PC-3 (cell line): ENCODE measurements at regions not wholly inside any gene's neighbourhood (a gene's known extent, or its start where the extent isn't known, plus 50 kb on each side); places are given as distances from the start of the nearest gene placed in this dataset.

Experiments
- CTCF ChIP-seq: fragments of 300-600 bp; sonication (generic); conservative IDR thresholded peaks from 2 replicates; pipeline ENCODE4 v1.5.1; 2017; ENCODE audit warnings: antibody characterized with exemption, low read depth, mild to moderate bottlenecking, low read length
- EZH2 ChIP-seq: fragments of 300-600 bp; sonication (generic); IDR thresholded peaks from one replicate; pipeline ENCODE4 v1.6.1; 2017; ENCODE audit warnings: antibody characterized with exemption, mild to moderate bottlenecking, low read length; ENCODE audit not compliant: unreplicated experiment

- TF ChIP-seq CTCF, result no peak
- no peak for TF ChIP-seq EZH2
Observed at GRCh38 chr2:156864325-156864724, 393.2 kb upstream of the GALNT5 start.
